ENCODE measurements at regions not wholly inside any gene's neighbourhood (a gene's known extent, or its start where the extent isn't known, plus 50 kb on each side); places are given as distances from the start of the nearest gene placed in this dataset.

DNA sequence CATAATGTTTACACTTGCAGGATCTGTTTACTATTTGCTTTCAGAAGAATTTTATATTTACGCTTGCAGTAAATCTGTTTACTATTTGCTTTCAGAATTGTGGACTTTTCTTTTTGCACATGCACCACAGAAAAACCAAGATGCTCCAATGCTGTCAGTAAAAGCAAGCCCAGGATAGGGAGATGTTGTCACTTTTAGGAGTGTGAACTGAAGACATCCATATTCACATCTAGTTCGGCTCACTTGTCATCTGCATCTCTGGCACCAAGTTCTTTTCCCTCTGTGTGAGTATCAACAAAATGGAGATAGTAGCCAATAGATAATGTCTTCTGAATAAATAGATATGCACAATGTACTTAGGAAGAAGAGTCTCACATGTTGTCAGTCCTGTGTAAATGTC, 109.3 kb upstream of the MXRA5 start:
- TF ChIP-seq, protein P1, sequence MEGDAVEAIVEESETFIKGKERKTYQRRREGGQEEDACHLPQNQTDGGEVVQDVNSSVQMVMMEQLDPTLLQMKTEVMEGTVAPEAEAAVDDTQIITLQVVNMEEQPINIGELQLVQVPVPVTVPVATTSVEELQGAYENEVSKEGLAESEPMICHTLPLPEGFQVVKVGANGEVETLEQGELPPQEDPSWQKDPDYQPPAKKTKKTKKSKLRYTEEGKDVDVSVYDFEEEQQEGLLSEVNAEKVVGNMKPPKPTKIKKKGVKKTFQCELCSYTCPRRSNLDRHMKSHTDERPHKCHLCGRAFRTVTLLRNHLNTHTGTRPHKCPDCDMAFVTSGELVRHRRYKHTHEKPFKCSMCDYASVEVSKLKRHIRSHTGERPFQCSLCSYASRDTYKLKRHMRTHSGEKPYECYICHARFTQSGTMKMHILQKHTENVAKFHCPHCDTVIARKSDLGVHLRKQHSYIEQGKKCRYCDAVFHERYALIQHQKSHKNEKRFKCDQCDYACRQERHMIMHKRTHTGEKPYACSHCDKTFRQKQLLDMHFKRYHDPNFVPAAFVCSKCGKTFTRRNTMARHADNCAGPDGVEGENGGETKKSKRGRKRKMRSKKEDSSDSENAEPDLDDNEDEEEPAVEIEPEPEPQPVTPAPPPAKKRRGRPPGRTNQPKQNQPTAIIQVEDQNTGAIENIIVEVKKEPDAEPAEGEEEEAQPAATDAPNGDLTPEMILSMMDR (conservative IDR thresholded peaks at IDR 0.05; ENCODE audit: low read depth, low read length), result no peak
- no peak for TF ChIP-seq EZH2 (IDR thresholded peaks at IDR 0.05; ENCODE audit: borderline replicate concordance, low read depth, low read length, poor library complexity, severe bottlenecking)

All from A673 (cell line).